CD8-positive, alpha-beta memory T cell (primary cell): ENCODE measurements at regions not wholly inside any gene's neighbourhood (a gene's known extent, or its start where the extent isn't known, plus 50 kb on each side); places are given as distances from the start of the nearest gene placed in this dataset.

Source experiments
- CTCF ChIA-PET: fragments of 350-600 bp; sonication (Branson Sonifier 250); formaldehyde crosslinking; loops from one replicate; lab custom pipeline; 2021; ENCODE audit warnings: antibody characterized with exemption; lab: Charles Lee
- POLR2A ChIA-PET: fragments of 350-600 bp; sonication (Branson Sonifier 250); formaldehyde crosslinking; loops from one replicate; lab custom pipeline; 2021; ENCODE audit warnings: antibody characterized with exemption; lab: Charles Lee
- DNase-seq, 5 donors: peaks; one replicate each; pipeline versions ENCODE4 v3.0.0 to v3.0.0-alpha.2; 2020 to 2022; ENCODE audit warnings: mixed read lengths in 1 of 5
- H3K27ac ChIP-seq: one replicate; pipeline ENCODE4 v1.7.0; 2013; ENCODE audit warnings: low read depth, mild to moderate bottlenecking, low read length, moderate library complexity
- H3K27me3 ChIP-seq: 2 replicates; pipeline ENCODE4 v1.7.0; 2013; ENCODE audit warnings: low read length, mild to moderate bottlenecking; ENCODE audit not compliant: insufficient read depth, poor library complexity, severe bottlenecking
- H3K36me3 ChIP-seq: 2 replicates; pipeline ENCODE4 v1.7.0; 2013; ENCODE audit warnings: mild to moderate bottlenecking, low read length, moderate library complexity; ENCODE audit not compliant: insufficient read depth
- H3K4me1 ChIP-seq: 2 replicates; pipeline ENCODE4 v1.7.0; 2013; ENCODE audit warnings: mild to moderate bottlenecking, low read length, moderate library complexity; ENCODE audit not compliant: insufficient read depth
- H3K4me3 ChIP-seq: 2 replicates; pipeline ENCODE4 v1.7.0; 2013; ENCODE audit warnings: mild to moderate bottlenecking, low read length
- H3K9me3 ChIP-seq: 2 replicates; pipeline ENCODE4 v1.7.0; 2013; ENCODE audit warnings: mild to moderate bottlenecking, low read length
- H3K27ac Mint-ChIP-seq, 8 donors: one replicate each; pipeline ENCODE4 v1.8.0; 2020 to 2021; ENCODE audit warnings: mixed read lengths in 8 of 8, mild to moderate bottlenecking in 6 of 8, inconsistent platforms in 3 of 8, moderate library complexity in 3 of 8
- H3K27me3 Mint-ChIP-seq, 2 donors: one replicate each; pipeline ENCODE4 v1.8.0; 2020 to 2021; ENCODE audit warnings: mixed read lengths in 2 of 2, mild to moderate bottlenecking in 1 of 2, moderate library complexity in 1 of 2
- H3K36me3 Mint-ChIP-seq, 3 donors: one replicate each; pipeline ENCODE4 v1.8.0; 2020 to 2021; ENCODE audit warnings: mixed read lengths in 3 of 3, inconsistent platforms in 1 of 3, mild to moderate bottlenecking in 1 of 3
- H3K4me1 Mint-ChIP-seq, 3 donors: one replicate each; pipeline ENCODE4 v1.8.0; 2020 to 2021; ENCODE audit warnings: mixed read lengths in 3 of 3, inconsistent platforms in 1 of 3, mild to moderate bottlenecking in 1 of 3
- H3K4me3 Mint-ChIP-seq, 7 donors: one replicate each; pipeline ENCODE4 v1.8.0; 2020 to 2021; ENCODE audit warnings: mixed read lengths in 7 of 7, mild to moderate bottlenecking in 6 of 7, moderate library complexity in 4 of 7, inconsistent platforms in 2 of 7
- H3K9me3 Mint-ChIP-seq, 5 donors: one replicate each; pipeline ENCODE4 v1.8.0; 2020 to 2022; ENCODE audit warnings: mixed read lengths in 5 of 5, mild to moderate bottlenecking in 3 of 5, moderate library complexity in 2 of 5, inconsistent platforms in 1 of 5

GRCh38 chr18:25621144-25621543, 269.2 kb upstream of the ZNF521 start:
- H3K4me1 Mint-ChIP-seq = no peaks in the 10 kb centered on the region
- Histone ChIP-seq H3K4me1 (no peaks in the 10 kb centered on the region), H3K4me3 (no peak overlapping the region), H3K27me3 (no peaks in the 10 kb centered on the region), H3K27ac (no peak overlapping the region), H3K36me3 (no peaks in the 10 kb centered on the region), H3K9me3 (no peaks in the 10 kb centered on the region)
- no peak overlapping the region for H3K27ac Mint-ChIP-seq
- no peak overlapping the region for H3K4me3 Mint-ChIP-seq
- no peaks in the 10 kb centered on the region for H3K27me3 Mint-ChIP-seq
- peaks cover 6 to 30% (median 11%) of the 10 kb centered on the region in 5 donors for H3K9me3 Mint-ChIP-seq
- peaks cover 0 to 4% (median 0%) of the 10 kb centered on the region in 3 donors for H3K36me3 Mint-ChIP-seq
- POLR2A ChIA-PET = no interaction called here
- CTCF ChIA-PET = no interaction called here
- no peak for DNase-seq

- no peak overlapping the region for H3K4me3 Mint-ChIP-seq
- H3K27ac Mint-ChIP-seq = no peak overlapping the region
- no peaks in the 10 kb centered on the region for H3K4me1 Mint-ChIP-seq
- no peaks in the 10 kb centered on the region for H3K36me3 Mint-ChIP-seq
- H3K27me3 ChIP-seq = no peaks in the 10 kb centered on the region
- no peak for DNase-seq
- no peak overlapping the region for H3K27ac ChIP-seq
- no peaks in the 10 kb centered on the region for H3K27me3 Mint-ChIP-seq
- no peaks in the 10 kb centered on the region for H3K4me1 ChIP-seq
- CTCF ChIA-PET = no interaction called here
- no peak overlapping the region for H3K4me3 ChIP-seq
- POLR2A ChIA-PET = interaction anchor here (0.6 kb wide), 1 partner anchor 1185 kb away, joined by 3 read pairs; no protein-coding TSS in a partner anchor
- no peaks in the 10 kb centered on the region for H3K9me3 ChIP-seq
- H3K9me3 Mint-ChIP-seq = peaks cover 0 to 15% (median 2%) of the 10 kb centered on the region in 5 donors
- H3K36me3 ChIP-seq = no peaks in the 10 kb centered on the region
Observed at GRCh38 chr18:25614168-25614567, 262.2 kb upstream of the ZNF521 start.

GRCh38 chr18:25612466-25612865, 260.5 kb upstream of the ZNF521 start:
- no peak overlapping the region for H3K27ac ChIP-seq
- no peaks in the 10 kb centered on the region for H3K36me3 ChIP-seq
- CTCF ChIA-PET = no interaction called here
- H3K4me3 ChIP-seq = no peak overlapping the region
- H3K9me3 ChIP-seq = no peaks in the 10 kb centered on the region
- H3K27me3 Mint-ChIP-seq = no peaks in the 10 kb centered on the region
- no peak overlapping the region for H3K4me3 Mint-ChIP-seq
- DNase-seq = no peak
- H3K9me3 Mint-ChIP-seq = peaks cover 0 to 15% (median 2%) of the 10 kb centered on the region in 5 donors
- H3K4me1 ChIP-seq = no peaks in the 10 kb centered on the region
- no peaks in the 10 kb centered on the region for H3K4me1 Mint-ChIP-seq
- POLR2A ChIA-PET = interaction anchor here (0.5 kb wide), 1 partner anchor 1720 kb away, joined by 3 read pairs; no protein-coding TSS in a partner anchor
- H3K27me3 ChIP-seq = no peaks in the 10 kb centered on the region
- no peaks in the 10 kb centered on the region for H3K36me3 Mint-ChIP-seq
- H3K27ac Mint-ChIP-seq = no peak overlapping the region

GRCh38 chr18:25608091-25608490, 256.1 kb upstream of the ZNF521 start:
- Histone ChIP-seq H3K27ac (no peak overlapping the region), H3K27me3 (no peaks in the 10 kb centered on the region), H3K36me3 (no peaks in the 10 kb centered on the region), H3K4me3 (no peak overlapping the region), H3K4me1 (no peaks in the 10 kb centered on the region), H3K9me3 (no peaks in the 10 kb centered on the region)
- H3K36me3 Mint-ChIP-seq = no peaks in the 10 kb centered on the region
- DNase-seq = no peak
- CTCF ChIA-PET = no interaction called here
- H3K4me3 Mint-ChIP-seq = no peak overlapping the region
- H3K4me1 Mint-ChIP-seq = no peaks in the 10 kb centered on the region
- peaks cover 0 to 2% of the 10 kb centered on the region in 2 donors for H3K27me3 Mint-ChIP-seq
- peaks cover 0 to 10% (median 0%) of the 10 kb centered on the region in 5 donors for H3K9me3 Mint-ChIP-seq
- H3K27ac Mint-ChIP-seq = no peak overlapping the region
- POLR2A ChIA-PET = no interaction called here

GRCh38 chr18:25604894-25605597, 253.1 kb upstream of the ZNF521 start:
- Histone ChIP-seq H3K36me3 (no peaks in the 10 kb centered on the region), H3K9me3 (no peaks in the 10 kb centered on the region), H3K27ac (no peak overlapping the region), H3K4me3 (no peak overlapping the region), H3K4me1 (no peaks in the 10 kb centered on the region), H3K27me3 (no peaks in the 10 kb centered on the region)
- ChIA-PET POLR2A (no interaction called here), CTCF (no interaction called here)
- Mint-ChIP-seq H3K4me3 (no peak overlapping the region), H3K9me3 (peaks cover 0 to 6% (median 5%) of the 10 kb centered on the region in 5 donors), H3K4me1 (no peaks in the 10 kb centered on the region), H3K27ac (no peak overlapping the region), H3K36me3 (no peaks in the 10 kb centered on the region), H3K27me3 (peaks cover 0 to 3% of the 10 kb centered on the region in 2 donors)
- DNase-seq = no peak

GRCh38 chr18:25604196-25604893, 252.4 kb upstream of the ZNF521 start:
- CTCF ChIA-PET = no interaction called here
- Histone ChIP-seq H3K27ac (no peak overlapping the region), H3K36me3 (no peaks in the 10 kb centered on the region), H3K4me3 (no peak overlapping the region), H3K27me3 (no peaks in the 10 kb centered on the region), H3K4me1 (no peaks in the 10 kb centered on the region), H3K9me3 (no peaks in the 10 kb centered on the region)
- Mint-ChIP-seq H3K27me3 (peaks cover 0 to 3% of the 10 kb centered on the region in 2 donors), H3K4me3 (no peak overlapping the region), H3K27ac (no peak overlapping the region), H3K36me3 (no peaks in the 10 kb centered on the region), H3K9me3 (peaks cover 0 to 6% (median 3%) of the 10 kb centered on the region in 5 donors), H3K4me1 (no peaks in the 10 kb centered on the region)
- no peak for DNase-seq
- POLR2A ChIA-PET = no interaction called here

- no peak for DNase-seq
- no peaks in the 10 kb centered on the region for H3K36me3 ChIP-seq
- Mint-ChIP-seq H3K27me3 (peaks cover 0 to 1% of the 10 kb centered on the region in 2 donors), H3K4me3 (no peak overlapping the region), H3K4me1 (no peaks in the 10 kb centered on the region), H3K36me3 (no peaks in the 10 kb centered on the region), H3K9me3 (peaks cover 0 to 6% (median 2%) of the 10 kb centered on the region in 5 donors), H3K27ac (no peak overlapping the region)
- POLR2A ChIA-PET = no interaction called here
- no peak overlapping the region for H3K4me3 ChIP-seq
- no peaks in the 10 kb centered on the region for H3K27me3 ChIP-seq
- no peaks in the 10 kb centered on the region for H3K9me3 ChIP-seq
- no peak overlapping the region for H3K27ac ChIP-seq
- CTCF ChIA-PET = no interaction called here
- H3K4me1 ChIP-seq = no peaks in the 10 kb centered on the region
Observed at GRCh38 chr18:25599443-25599842, 247.5 kb upstream of the ZNF521 start.

GRCh38 chr18:25597476-25597875, 245.5 kb upstream of the ZNF521 start:
- Histone ChIP-seq H3K4me3 (no peak overlapping the region), H3K36me3 (no peaks in the 10 kb centered on the region), H3K4me1 (no peaks in the 10 kb centered on the region), H3K27ac (no peak overlapping the region), H3K27me3 (no peaks in the 10 kb centered on the region), H3K9me3 (no peaks in the 10 kb centered on the region)
- Mint-ChIP-seq H3K4me1 (no peaks in the 10 kb centered on the region), H3K27me3 (peaks cover 0 to under 1% of the 10 kb centered on the region in 2 donors), H3K36me3 (no peaks in the 10 kb centered on the region), H3K9me3 (peaks cover 0 to 6% (median 2%) of the 10 kb centered on the region in 5 donors), H3K4me3 (no peak overlapping the region), H3K27ac (no peak overlapping the region)
- ChIA-PET CTCF (no interaction called here), POLR2A (no interaction called here)
- DNase-seq = no peak
